T1000 (cell line): ENCODE measurements at regions not wholly inside any gene's neighbourhood (a gene's known extent, or its start where the extent isn't known, plus 50 kb on each side); places are given as distances from the start of the nearest gene placed in this dataset.

Experiments
- DNase-seq: peaks from one replicate; lab custom pipeline; 2025; ENCODE audit warnings: mixed read lengths; lab: John Stamatoyannopoulos, UW

DNA sequence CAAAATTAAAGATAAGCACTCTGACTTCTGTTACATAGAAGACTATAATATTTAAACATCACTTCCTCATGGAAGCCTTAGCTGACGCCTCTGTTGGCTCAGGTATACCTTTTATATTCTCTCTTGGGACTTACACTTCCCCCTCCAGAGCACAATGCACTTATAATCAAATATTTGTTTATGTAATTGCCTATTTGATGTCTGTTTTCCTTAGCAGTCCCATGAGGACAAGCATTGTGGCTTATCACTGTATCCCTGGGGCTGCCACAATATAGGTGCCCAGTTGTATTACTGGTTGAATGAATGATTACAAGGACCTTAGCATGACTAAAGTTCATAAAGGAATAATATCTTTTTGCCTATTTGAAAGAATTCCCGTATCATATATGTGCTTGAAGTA, 186.7 kb upstream of the VGLL2 start:
- DNase-seq: no peak

GRCh38 chr6:117079951-117080350, 185.4 kb upstream of the VGLL2 start:
- DNase-seq: no peak

- no peak for DNase-seq
Measured at GRCh38 chr6:117089604-117090003, 175.8 kb upstream of the VGLL2 start.

DNA sequence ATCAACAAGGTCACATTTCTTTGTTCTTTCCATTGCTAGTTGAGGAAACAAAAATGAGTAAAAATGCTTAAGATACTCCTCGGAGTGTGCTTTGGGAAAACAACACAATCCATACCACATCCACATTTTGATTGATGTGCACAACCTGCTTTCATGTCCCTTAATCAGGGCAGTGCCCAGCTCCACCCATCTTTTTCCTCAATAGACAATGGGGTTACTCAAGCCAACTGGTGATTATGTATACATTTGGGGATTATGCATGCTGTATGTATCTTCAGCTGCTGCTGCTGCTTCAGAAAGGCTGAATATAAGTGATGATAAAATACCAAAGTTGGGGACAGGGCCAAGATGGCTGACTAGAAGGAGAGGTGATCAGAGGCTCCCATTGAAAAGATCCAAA, 155.2 kb upstream of the VGLL2 start:
- no peak for DNase-seq

GRCh38 chr6:117110737-117111136, 154.6 kb upstream of the VGLL2 start:
- no peak for DNase-seq

GRCh38 chr6:117117652-117118051, 147.7 kb upstream of the VGLL2 start:
- DNase-seq: no peak

DNA sequence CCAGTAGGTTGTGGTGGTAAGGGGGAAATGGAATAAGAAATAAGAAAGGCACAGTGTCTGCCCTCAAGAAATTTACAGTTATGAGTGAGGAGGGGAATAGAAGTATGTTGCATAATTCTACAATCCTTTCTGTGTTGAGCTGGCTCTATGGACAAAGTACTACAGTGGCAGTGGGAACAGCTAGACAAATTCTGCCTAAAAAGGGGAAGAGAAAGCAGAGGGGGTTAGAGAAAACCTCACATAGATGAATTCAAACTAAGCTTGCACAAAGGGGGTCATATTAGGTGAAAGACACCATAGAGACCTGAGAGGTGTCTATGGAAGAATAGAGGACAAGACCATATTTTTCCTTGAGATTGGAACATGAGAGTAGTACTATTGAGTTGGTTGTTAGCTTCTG, 146.9 kb upstream of the VGLL2 start:
- DNase-seq: no peak

DNA sequence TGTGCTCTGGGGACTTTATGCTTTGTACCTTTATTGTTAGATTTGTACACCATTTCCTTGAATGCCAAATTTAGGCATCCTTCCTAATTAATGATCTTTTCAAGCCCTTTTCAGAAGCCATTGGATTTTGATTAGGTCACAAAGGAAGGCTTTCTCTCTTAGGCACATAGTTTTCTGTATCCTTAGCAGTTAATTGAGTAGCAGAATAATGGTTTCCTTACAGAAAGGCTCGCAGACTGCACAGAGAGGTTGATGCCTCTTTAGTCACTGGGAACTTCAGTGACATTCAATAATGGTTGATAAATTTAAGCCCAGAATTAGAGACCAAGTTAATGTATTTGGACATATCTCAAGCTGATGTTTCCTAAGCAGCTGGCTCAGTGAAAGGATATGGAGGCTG, 139.1 kb upstream of the VGLL2 start:
- DNase-seq: no peak

DNA sequence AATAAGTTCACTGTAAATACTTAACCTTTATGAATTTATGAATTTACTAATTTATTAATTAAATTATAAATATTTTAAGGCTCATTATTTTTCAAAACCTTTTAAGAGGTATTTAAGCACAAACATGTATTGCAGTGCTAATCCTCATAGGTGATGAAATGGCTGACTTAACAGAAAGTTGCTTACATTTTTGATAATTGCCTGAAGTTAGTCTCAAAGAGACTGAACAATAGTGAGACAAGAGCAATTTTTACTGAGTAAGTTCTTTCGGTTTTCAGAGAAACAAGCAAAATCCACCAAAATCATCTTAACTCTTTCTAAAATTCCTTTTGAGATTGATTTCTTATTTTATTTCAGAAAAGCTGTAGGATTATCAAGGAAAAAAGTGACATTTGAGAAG, 137.3 kb upstream of the VGLL2 start:
- DNase-seq: no peak

- no peak for DNase-seq
Measured at GRCh38 chr6:117130125-117130524, 135.2 kb upstream of the VGLL2 start.

DNA sequence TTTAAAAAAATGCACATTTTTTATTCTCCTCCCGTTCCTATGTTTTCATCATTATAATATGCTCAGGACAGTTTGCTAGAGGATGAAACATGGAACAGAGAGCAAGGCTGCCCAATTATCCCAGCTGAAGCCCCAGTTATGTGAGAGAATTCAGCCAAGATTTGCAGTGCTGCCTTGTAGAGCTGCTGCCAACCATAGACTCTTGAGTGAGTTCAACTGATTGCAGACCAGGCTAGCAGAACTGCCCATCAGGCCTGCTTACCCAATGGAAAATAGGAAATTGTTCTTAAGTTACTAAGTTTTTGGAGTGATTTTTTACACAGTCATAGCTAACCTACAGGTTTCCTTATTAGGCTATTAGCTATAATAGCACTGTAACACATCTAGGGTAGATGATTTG, 128.7 kb upstream of the VGLL2 start:
- no peak for DNase-seq

DNA sequence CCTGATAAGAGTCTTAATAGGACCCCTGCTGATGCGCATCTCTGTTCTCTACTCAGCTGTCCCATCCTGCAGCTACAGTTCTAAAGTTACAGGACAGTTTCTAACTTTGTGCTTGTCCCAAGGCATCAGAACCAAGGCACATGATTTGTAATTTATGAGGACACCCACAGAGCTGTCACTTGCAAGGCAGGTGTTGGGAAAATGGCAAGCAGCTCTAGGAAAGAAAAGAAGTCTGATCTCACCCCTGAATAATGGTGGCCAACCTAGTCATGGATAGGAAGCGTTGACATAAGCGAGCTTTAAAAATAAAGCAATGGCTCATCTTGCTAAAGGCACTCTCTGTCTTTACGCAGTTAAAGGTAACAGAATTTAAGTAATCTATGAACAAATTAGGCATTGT, 127.6 kb upstream of the VGLL2 start:
- DNase-seq: no peak

DNA sequence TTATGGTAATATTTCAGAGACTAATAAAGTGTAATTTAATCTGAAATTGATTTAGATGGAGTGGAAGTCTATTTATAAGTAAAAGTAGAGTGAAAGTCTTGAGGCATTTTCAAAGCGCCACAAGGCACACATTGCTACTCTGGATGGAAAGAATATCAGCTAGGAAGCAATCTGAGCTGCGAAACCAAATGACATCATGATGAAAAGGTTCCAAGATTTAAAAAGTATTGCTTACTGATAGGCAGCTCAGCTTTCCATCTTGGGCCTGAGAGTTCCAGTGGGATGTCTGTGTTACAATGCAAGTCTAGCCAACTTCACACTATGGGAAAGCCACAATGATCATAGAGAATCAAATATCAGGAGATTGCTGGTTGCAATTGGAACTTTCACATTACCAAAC, 126.9 kb upstream of the VGLL2 start:
- DNase-seq: no peak

DNA sequence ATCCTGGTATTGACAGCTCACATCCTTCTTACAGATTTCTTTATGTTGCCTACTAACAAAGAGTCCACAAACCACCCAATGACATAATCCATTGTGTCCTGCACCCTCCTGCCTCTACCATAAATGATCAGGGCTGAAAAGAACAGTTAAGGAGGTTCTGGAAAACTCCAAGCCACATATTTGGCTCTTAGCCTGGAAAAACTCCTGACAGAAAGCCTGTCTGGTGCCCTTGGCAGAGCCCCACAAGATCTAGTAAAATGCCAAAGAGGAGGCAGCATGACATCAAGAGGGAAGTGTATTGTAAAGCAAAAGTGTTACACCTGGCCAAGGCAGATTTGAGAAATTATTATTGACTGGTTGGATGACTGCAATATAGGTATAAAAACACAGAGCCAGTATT, 126.4 kb upstream of the VGLL2 start:
- no peak for DNase-seq

DNA sequence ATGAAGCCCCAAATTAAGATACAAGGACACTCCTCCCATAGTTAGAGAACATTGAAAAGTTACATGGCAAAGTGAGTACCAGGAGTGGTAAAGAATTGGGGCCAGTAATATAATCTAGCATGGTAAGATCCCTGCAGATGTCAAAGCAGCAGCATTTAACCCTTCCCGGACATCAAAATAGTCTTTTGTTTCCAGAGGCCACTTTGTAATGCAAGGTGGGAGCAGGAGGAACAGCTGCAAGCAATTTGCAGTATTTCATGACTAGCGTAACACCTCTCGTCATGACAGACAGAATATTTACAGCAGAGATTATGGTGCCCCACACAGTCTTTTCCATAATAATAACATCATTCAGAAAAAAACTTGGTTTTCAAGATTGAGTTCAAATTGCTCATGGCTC, 123.2 kb upstream of the VGLL2 start:
- DNase-seq: no peak

DNA sequence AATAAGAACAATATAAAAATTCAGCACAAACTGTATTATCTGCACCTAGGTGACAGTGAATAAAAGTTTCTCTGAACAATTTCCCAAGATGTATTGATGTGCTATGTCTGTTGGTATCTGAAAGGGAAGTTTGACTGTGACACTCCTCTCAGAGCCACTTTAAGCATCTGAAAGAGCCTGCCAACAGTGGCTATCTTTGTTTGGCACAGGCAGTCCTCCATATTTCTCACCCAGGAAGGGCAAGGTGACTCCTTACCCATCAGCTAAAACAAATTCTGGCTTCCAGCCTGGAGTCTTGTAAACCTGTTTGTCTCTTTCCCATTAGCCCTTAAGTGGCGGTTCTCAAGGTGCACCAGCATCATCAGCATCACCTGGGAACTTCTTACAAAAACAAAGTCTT, 122.4 kb upstream of the VGLL2 start:
- no peak for DNase-seq

DNA sequence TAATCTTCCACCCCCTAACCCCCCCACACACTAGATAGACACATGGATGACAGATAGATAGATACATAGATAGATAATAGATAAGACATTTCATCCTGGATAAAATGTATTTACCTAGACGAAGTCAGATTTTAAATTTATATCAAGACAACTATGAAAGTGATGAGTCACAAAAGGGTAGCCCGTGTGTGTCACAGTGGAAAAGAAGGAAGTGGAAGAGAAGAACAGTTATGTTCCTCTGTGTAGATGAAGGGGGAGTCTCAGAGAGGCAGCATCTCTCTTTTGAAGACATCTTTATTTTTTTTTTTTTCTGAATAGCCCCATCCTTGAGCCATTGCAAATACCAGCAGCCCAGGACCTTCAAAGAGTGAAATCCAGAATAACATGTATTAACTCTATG, 121.7 kb upstream of the VGLL2 start:
- no peak for DNase-seq

- DNase-seq: no peak
Measured at GRCh38 chr6:117145940-117146339, 119.4 kb upstream of the VGLL2 start.

GRCh38 chr6:117149324-117149723, 116.0 kb upstream of the VGLL2 start:
- no peak for DNase-seq

GRCh38 chr6:117156741-117157140, 108.6 kb upstream of the VGLL2 start:
- DNase-seq: no peak

DNA sequence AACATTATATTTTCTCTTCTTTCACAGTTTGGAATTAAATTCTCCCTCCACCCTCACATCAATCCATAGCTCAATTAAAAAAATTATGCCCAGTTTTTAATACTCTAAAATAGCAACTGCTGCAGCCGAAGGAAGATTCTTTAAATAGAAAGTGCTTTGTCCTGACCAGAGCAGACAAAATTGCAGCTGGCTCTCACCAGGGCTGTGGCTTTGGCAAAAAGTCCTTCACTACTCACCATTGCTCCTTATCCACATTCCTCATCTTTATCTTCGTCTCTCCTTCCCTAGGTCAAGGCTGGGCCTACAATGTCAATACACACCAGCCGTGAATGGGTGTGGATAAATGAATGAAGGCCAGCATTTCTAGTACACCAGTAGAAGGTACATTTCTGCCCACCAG, 107.9 kb upstream of the VGLL2 start:
- no peak for DNase-seq

DNA sequence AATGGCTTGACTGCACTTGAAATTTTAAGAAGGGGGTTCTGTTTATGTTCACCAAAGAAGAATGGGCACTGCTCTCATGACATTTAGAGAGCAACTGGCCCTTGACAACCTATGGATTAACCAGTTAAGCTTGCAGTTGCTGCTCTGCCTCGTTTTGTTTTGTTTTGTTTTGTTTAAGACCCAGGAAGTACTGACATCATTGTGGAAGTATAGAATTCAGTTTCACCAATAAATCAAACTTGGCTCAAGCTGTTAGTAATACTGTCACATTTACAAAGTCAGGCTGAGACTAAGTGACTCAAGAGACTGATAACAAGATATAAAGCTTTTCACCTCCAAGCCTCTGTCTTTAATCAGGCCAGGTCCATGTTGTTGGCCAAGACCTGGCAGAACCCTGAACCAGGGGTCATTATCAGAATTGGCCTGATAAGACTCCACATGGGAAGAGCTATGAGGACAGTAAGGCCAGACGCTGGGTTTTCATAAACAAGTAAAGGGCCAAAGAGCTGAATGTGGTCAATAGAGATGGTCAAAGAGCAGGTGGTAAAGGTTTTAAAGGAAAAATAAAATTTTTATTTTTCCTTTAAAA, 99.4 kb upstream of the VGLL2 start:
- no peak for DNase-seq

DNA sequence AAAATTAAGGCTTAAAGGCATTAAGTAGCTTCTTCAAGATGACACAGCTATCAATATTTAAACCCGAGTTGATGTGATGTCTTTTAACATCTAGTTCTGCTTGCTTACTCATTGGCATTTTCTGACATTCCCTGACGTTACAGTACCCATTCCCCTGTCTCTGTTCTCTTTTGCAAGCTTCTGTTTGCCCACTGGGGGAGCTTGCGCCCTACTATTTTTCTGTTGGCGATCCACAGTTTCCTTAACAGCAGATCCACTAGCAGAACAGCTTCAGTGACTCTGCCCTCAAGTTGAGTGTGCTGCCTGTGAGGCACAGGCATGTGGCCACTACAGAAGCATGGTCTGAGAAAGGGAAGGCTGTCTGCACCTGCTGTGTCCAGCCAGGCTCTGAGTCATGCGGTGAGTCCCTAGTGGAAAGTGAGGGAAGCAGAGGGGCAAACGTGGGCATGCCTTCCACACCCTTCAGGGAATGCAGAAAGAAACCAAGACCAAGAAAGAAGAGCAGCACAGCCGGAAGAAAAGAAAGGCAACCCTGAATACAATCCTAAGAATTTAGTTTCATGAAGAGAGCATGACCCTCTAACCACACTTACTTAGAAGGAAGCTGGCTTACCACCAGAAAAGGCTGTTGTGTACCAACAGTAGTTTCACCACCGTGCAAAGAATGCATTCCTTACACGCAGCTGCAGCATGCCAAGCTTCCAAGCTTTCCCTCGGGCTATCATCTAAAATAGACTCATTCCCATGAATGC, 97.7 kb upstream of the VGLL2 start:
- DNase-seq: peak; percentile 80
